Spleen (tissue), 11 donors: ENCODE measurements at regions not wholly inside any gene's neighbourhood (a gene's known extent, or its start where the extent isn't known, plus 50 kb on each side); places are given as distances from the start of the nearest gene placed in this dataset.

Experiments used
- DNase-seq: peaks from one replicate; pipeline ENCODE4 v3.0.0-alpha.2; 2020
- H3K27ac ChIP-seq, 8 donors: fragments of 200-600 bp; sonication (generic) in 7 of 8; 1 replicate in 4 of 8; 2 replicates in 4 of 8; pipeline versions ENCODE4 v1.5.0 to v1.8.0; 2016 to 2021; ENCODE audit warnings: inconsistent platforms in 4 of 8, mild to moderate bottlenecking in 4 of 8, moderate library complexity in 1 of 8
- H3K27me3 ChIP-seq, 7 donors: fragments of 200-600 bp; sonication (generic) in 6 of 7; replicated peaks in 1 of 7; 1 replicate in 4 of 7; 2 replicates in 3 of 7; pipeline versions ENCODE4 v1.5.0 to v1.8.0; 2016 to 2021; ENCODE audit warnings: inconsistent platforms in 3 of 7, mild to moderate bottlenecking in 1 of 7
- H3K36me3 ChIP-seq, 6 donors: fragments of 200-600 bp; sonication (generic) in 5 of 6; 1 replicate in 4 of 6; 2 replicates in 2 of 6; pipeline versions ENCODE4 v1.5.0 to v1.8.0; 2016 to 2021; ENCODE audit warnings: inconsistent platforms in 2 of 6
- H3K4me1 ChIP-seq, 6 donors: fragments of 200-600 bp; sonication (generic) in 5 of 6; 1 replicate in 3 of 6; 2 replicates in 3 of 6; pipeline versions ENCODE4 v1.5.0 to v1.8.0; 2016 to 2021; ENCODE audit warnings: inconsistent platforms in 3 of 6
- H3K4me3 ChIP-seq, 8 donors: fragments of 200-600 bp; sonication (generic) in 7 of 8; 1 replicate in 4 of 8; 2 replicates in 4 of 8; pipeline versions ENCODE4 v1.5.0 to v1.8.0; 2016 to 2021; ENCODE audit warnings: inconsistent platforms in 4 of 8, mild to moderate bottlenecking in 4 of 8, moderate library complexity in 2 of 8
- H3K9me3 ChIP-seq, 8 donors: fragments of 200-600 bp; sonication (generic) in 7 of 8; 1 replicate in 4 of 8; 2 replicates in 4 of 8; pipeline versions ENCODE4 v1.5.0 to v1.8.0; 2016 to 2021; ENCODE audit warnings: inconsistent platforms in 4 of 8
- CTCF ChIP-seq, 11 experiments: fragments of 200-600 bp in 7 of 11; fragments of 450-650 bp in 4 of 11; sonication (generic) in 4 of 11; IDR thresholded peaks in 8 of 11; conservative IDR thresholded peaks in 3 of 11; 1 replicate in 7 of 11; 2 replicates in 4 of 11; pipeline versions ENCODE4 v1.4.0 to v1.8.0; 2016 to 2021; ENCODE audit warnings: antibody characterized with exemption in 11 of 11, inconsistent platforms in 4 of 11, mild to moderate bottlenecking in 1 of 11
- POLR2A ChIP-seq, 3 donors: fragments of 450-650 bp; IDR thresholded peaks; one replicate each; pipeline ENCODE4 v1.5.1; 2017; ENCODE audit warnings: antibody characterized with exemption in 3 of 3, mild to moderate bottlenecking in 1 of 3
- POLR2AphosphoS5 ChIP-seq, 3 donors: sonication (generic); formaldehyde crosslinking; IDR thresholded peaks; one replicate each; pipeline ENCODE4 v1.5.1; 2017; ENCODE audit warnings: antibody characterized with exemption in 3 of 3
- WGBS, 5 donors: extraction: QIAGEN DNeasy Blood & Tissue Kit in 3 of 5; methylation state at CpG; one replicate each; pipeline versions ENCODE4 v1.1.5 to v1.1.7; 2013 to 2018; 5-methylcytosine and 5-hydroxymethylcytosine counted together
- intact Hi-C: fragments of 100-400 bp; cut with DNase I; formaldehyde crosslinking; loops from one replicate; pipeline ENCODE4 v1.15.0; 2023; ENCODE audit warnings: low total_unique reads
- donor health status: healthy with polysubstance abuse.
- donor health status: DM: no; HTN: no; CAD: no; lungs with moderate emphysema.
- donor health status: DM: no; HTN: no; CAD: no.
- donor health status: Bipolar disorder and iron deficiency.
- donor health status: healthy.
- donor health status: DM: no; HTN: no; CAD: no.
- donor health status: DM: yes; HTN: yes; CAD: no.

- Histone ChIP-seq H3K27ac (no peak overlapping the region), H3K4me3 (no peak overlapping the region), H3K9me3 (peaks cover 0 to 26% (median 21%) of the 10 kb centered on the region in 8 donors), H3K36me3 (no peaks in the 10 kb centered on the region), H3K27me3 (no peaks in the 10 kb centered on the region), H3K4me1 (peaks cover 0 to 13% (median 2%) of the 10 kb centered on the region in 6 donors)
- TF ChIP-seq POLR2AphosphoS5 (IDR thresholded peaks at IDR 0.05) (no peak), POLR2A (IDR thresholded peaks at IDR 0.05) (no peak), CTCF (IDR thresholded peaks at IDR 0.05 in 8 of 11, conservative IDR thresholded peaks at IDR 0.05 in 3 of 11) (no peak)
- intact Hi-C loops, result no loop called here
- DNase-seq, result no peak
These were observed 75.3 kb upstream of the MAST4 start for GRCh38 chr5:66520854-66521253.

GRCh38 chr5:66527478-66528035 lies 68.6 kb upstream of the MAST4 start:
- WGBS, 5 donors, result 79 to 91% (median 83%) methylated on average over 4 of the region's 4 CpGs
- intact Hi-C loops, result no loop called here
- Histone ChIP-seq H3K4me1 (no peaks in the 10 kb centered on the region), H3K9me3 (no peaks in the 10 kb centered on the region), H3K4me3 (no peak overlapping the region), H3K36me3 (no peaks in the 10 kb centered on the region), H3K27ac (no peak overlapping the region), H3K27me3 (no peaks in the 10 kb centered on the region)
- TF ChIP-seq POLR2A (IDR thresholded peaks at IDR 0.05) (no peak), CTCF (IDR thresholded peaks at IDR 0.05 in 8 of 11, conservative IDR thresholded peaks at IDR 0.05 in 3 of 11) (no peak), POLR2AphosphoS5 (IDR thresholded peaks at IDR 0.05) (no peak)
- DNase-seq, result no peak

- no peaks in the 10 kb centered on the region for H3K36me3 ChIP-seq
- 45 to 71% (median 60%) methylated on average over 1 of the region's 1 CpG for WGBS, 5 donors
- H3K4me1 ChIP-seq, result no peaks in the 10 kb centered on the region
- DNase-seq, result no peak
- no peak overlapping the region for H3K27ac ChIP-seq
- H3K27me3 ChIP-seq, result no peaks in the 10 kb centered on the region
- no peak for TF ChIP-seq POLR2A (IDR thresholded peaks at IDR 0.05)
- no peak for TF ChIP-seq CTCF (IDR thresholded peaks at IDR 0.05 in 8 of 11, conservative IDR thresholded peaks at IDR 0.05 in 3 of 11)
- TF ChIP-seq POLR2AphosphoS5 (IDR thresholded peaks at IDR 0.05), result no peak
- H3K4me3 ChIP-seq, result no peak overlapping the region
- no peaks in the 10 kb centered on the region for H3K9me3 ChIP-seq
- intact Hi-C loops, result no loop called here
These were observed 67.0 kb upstream of the MAST4 start for GRCh38 chr5:66529182-66529581.

GRCh38 chr5:66529704-66530103 lies 66.5 kb upstream of the MAST4 start:
- H3K36me3 ChIP-seq, result no peaks in the 10 kb centered on the region
- H3K27me3 ChIP-seq, result no peaks in the 10 kb centered on the region
- no peaks in the 10 kb centered on the region for H3K9me3 ChIP-seq
- no peak overlapping the region for H3K4me3 ChIP-seq
- intact Hi-C loops, result no loop called here
- no peaks in the 10 kb centered on the region for H3K4me1 ChIP-seq
- no peak for DNase-seq
- no peak overlapping the region for H3K27ac ChIP-seq
- WGBS, 5 donors, result 88 to 94% (median 89%) methylated on average over 2 of the region's 2 CpGs
- TF ChIP-seq POLR2AphosphoS5 (IDR thresholded peaks at IDR 0.05) (no peak), POLR2A (IDR thresholded peaks at IDR 0.05) (no peak), CTCF (IDR thresholded peaks at IDR 0.05 in 8 of 11, conservative IDR thresholded peaks at IDR 0.05 in 3 of 11) (no peak)
